Left kidney (tissue), 1 donor: ENCODE measurements at regions not wholly inside any gene's neighbourhood (a gene's known extent, or its start where the extent isn't known, plus 50 kb on each side); places are given as distances from the start of the nearest gene placed in this dataset.

Source experiments
- DNase-seq: peaks from one replicate; pipeline ENCODE4 v3.0.0-alpha.2; 2013

DNA sequence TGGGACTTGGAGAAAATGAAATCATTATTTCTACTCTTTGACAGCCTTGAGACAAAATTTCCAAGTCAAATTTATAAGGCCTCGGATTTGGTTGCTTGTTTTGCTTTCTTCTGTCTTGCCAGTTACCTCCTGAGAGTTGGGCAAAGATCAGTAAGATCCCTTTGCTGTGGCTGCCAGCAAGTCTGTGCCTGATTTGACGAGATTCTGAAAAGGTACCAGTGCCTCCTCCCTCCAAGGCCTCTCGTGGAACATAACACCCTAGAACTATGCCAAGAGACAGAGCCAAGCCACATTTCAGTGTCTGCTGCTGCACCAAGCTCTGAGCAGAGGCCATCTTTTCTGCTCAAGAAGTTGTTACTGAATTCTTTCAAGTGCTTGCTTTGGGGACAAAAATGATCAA is 61.0 kb downstream of the GTPBP8 start:
- DNase-seq = no peak

DNA sequence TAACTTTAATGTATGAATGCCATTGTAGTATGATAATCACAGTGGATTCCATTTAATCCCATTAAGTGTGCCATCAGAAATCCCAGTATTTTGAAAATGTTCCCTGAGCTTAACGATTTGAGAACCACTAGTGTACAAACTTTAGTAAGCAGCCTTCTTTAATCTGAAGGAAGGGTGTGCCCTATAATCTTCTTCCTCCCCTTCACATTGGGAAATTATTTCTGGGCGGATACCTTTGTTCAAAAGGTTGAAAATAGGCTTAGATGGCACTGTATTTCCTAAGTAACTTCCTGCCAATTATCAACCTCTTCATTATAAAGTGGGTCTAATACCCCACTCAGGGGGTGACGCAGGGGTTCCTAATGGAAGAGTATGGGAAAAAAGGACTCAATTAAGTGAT is 62.4 kb downstream of the GTPBP8 start:
- no peak for DNase-seq

GRCh38 chr3:113054552-113054951 is 63.8 kb downstream of the GTPBP8 start:
- no peak for DNase-seq

DNA sequence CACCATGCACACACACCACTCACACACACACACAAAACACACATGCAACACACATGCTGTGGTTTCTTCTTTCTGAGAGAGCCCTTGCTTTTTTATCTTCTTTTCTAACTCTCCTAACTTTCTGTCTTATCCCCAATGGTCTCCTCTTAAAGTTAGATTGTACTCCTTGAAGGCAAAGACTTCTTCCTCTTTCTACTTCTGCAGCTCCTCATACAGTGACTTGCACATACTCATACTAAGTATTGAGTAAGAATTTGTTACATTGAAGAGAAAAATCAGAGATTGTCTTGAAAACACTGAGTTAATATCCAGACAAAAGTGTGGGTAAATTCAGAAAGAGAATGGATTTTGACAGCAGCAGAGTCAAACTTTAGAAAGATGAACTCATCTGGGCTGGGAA is 64.4 kb downstream of the GTPBP8 start:
- DNase-seq = no peak

DNA sequence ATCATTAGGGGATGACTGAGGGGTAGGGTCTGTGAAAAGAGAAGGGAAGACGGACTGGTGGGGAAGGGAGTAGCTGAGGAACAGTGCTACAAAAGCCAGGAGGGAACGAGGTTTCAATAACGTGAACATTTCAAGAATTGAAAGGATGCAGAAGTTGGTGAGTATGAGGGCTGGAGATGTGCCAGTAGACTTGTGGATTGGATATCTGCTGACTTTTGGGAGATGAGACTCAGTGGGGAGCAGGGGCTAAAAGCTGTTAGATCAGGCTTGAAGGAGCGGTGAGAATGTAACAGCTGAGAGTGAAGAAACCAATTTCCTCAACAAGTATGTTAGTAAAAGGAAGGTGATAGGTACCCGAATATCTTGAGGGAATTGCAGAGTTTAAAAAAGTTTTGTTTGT is 65.2 kb downstream of the GTPBP8 start:
- DNase-seq = no peak

- DNase-seq = no peak
Observed at GRCh38 chr3:113057117-113057516, 66.3 kb downstream of the GTPBP8 start.

DNA sequence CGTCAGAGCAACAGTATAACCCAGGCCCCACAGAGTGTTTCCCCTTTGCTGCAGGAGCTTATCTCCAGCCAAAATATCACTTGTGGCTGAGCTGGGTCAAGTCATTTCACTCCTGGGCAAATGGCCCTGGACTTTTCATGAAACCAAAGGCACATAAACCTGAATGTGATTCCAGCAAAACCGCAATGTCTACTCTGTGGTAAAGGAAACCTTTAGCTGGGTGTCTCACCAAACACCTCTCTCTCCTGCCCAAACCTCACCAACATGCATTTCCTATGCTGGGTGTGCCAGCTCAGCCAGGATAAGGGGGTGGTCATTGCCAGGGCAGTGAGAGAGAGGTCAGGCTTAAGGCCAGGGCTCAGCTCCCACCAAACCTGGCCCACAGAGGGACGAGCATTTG is 67.4 kb downstream of the GTPBP8 start:
- no peak for DNase-seq

GRCh38 chr3:113062705-113063104 is 71.9 kb downstream of the GTPBP8 start:
- DNase-seq = no peak

- no peak for DNase-seq
Observed at GRCh38 chr3:113063126-113063894, 72.5 kb downstream of the GTPBP8 start.

DNA sequence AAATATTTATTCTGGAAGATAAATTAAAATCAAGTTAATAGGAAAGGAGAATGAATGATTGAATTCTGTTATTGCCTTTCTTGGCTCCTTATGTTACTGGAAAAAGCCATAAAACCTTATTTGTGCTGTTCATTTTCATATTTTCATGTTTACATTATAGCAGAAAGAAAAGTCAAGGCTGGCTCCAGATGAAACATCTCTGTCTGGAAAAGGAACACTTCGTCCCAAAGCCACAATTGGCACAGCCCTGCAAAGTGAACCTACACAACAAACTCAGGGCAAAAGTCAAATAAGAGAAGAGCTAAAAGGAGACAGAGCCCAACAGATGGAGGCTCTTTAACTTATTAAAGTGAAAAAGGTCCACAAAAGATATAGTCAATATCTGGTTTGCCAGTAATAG is 73.4 kb downstream of the GTPBP8 start:
- DNase-seq = no peak

DNA sequence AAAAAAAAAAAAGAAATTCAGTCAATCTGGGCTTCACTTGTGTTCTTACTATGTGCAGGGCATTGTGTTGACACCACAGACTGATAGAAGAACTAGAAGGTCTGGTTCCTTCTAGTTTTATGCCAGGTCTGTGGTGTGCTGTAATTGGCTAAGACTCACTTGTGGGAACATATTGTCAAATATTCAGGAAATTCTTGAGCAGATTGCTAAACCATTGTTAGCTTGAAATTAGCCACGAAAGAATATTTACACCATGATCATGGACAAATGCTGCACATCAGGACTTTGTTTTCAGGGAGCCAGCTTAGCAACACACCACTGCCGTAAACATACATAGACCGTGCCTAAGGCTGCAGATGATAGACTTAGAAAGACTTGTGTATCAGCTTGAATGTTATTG is 74.6 kb downstream of the GTPBP8 start:
- DNase-seq = no peak

DNA sequence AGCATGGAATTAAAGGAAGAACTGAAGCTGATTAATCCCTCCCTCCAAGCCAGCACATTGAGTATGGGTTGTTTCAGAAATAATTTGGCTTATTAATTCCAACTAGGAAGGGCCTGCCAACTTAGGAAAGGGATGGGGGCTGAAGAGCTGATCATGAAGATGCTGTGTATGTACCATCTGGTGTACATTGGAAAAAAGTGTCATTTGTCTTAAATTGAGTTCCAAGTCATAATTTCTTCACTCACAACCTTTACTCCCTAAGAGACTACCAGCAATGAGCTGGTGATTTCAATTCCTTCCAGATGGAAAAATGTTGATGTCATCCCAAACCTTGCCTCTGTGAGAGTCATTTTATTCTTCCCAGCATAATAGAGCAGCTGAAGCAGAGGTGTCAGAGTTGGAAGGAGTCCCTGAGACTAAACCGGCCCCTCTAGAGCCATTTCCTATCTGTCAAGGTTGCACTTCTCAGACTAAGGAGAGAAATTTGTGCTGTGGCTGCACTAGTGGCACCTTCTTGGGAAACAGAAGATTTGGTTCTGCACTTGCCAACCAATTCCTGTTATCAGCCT is 79.4 kb downstream of the GTPBP8 start:
- no peak for DNase-seq

GRCh38 chr3:113070681-113071113 is 79.9 kb downstream of the GTPBP8 start:
- no peak for DNase-seq

DNA sequence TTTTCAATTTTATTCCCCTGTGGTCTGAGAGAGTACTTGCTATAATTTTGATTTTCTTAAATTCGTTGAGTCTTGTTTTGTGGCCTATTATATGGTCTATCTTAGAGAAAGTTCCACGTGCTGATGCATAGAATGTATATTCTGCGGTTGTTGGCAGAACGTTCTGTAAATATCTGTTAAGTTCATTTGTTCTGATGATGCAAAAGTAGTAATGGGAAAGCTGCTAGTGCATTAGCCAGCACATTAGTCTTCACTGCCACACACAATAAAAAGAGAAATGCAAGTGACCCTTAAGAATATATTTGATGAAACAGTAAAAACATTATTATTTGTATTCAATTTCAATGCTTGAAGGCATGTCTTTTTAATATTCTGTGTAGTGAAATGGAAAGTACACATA is 84.8 kb downstream of the GTPBP8 start:
- no peak for DNase-seq

DNA sequence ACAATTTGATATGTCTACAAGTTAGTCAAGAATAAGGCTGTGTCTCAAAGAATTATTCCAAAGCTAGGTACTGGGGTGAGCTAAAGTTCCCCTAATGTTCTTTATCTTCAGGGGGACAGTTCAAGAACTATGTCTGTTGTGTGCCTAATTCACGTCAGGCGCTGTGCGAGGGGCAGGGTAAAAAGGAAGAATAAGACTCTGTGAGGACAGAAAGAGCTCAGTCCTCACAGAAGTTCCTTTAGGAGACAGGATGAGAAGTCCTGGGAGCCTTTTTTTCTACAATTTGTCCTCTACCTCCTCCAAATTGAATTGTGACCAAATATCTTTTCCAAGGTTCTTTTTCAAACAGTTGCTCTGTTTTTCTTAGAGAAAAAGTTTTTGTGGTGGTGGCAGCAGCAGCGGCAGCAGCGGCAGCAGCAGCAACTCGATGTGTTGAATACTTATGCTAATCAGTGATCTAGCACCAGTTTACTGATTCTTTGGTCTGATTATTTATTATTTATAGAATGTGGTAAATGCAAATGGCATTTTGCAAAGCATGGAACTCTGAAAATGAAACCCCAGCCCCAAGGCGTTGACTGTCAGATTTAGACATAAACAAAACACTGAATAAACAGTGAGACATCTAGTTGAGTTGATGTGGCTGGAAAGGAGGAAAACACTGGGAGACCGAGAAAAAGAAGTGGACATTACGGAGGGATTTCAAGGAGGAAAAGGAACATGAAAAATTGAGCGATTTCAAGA is 88.6 kb downstream of the GTPBP8 start:
- DNase-seq = no peak

DNA sequence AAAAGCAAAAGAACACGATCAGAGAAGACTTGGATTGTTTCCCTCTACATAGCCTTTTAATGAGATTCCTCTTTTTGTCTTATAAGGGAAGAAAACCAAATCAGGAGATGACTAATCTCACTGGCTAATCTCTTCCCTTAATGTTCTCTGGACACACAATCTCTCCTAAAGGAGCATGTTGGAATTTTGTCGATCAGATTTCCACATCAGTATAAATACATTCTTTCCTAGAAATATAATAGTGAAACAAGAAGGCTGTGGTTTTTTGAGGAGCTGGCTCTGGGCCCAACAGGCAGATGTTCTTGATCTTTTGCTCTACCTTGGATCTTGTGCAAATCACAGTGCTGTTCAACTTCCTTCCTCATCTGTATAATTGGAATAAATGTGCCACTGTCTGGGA is 94.0 kb downstream of the GTPBP8 start:
- DNase-seq = no peak

GRCh38 chr3:113086560-113087461 is 96.0 kb downstream of the GTPBP8 start:
- no peak for DNase-seq

GRCh38 chr3:113088616-113089015 is 97.8 kb downstream of the GTPBP8 start:
- DNase-seq = no peak

GRCh38 chr3:113091417-113091816 is 100.6 kb downstream of the GTPBP8 start:
- no peak for DNase-seq

GRCh38 chr3:113092746-113093145 is 102.0 kb downstream of the GTPBP8 start:
- no peak for DNase-seq

GRCh38 chr3:113094337-113095221 is 103.8 kb downstream of the GTPBP8 start:
- DNase-seq = no peak
